Fibroblast of lung (primary cell): ENCODE measurements at regions not wholly inside any gene's neighbourhood (a gene's known extent, or its start where the extent isn't known, plus 50 kb on each side); places are given as distances from the start of the nearest gene placed in this dataset.

Experiments
- DNase-seq, 2 donors: peaks; one replicate each; pipeline versions ENCODE4 v3.0.0 to v3.0.0-alpha.2; 2010; ENCODE audit warnings: low read depth in 2 of 2
- H2AFZ ChIP-seq: 2 replicates; pipeline ENCODE4 v1.5.1; 2012; ENCODE audit warnings: low read length, control low read depth, inconsistent platforms
- H3K27ac ChIP-seq: 2 replicates; pipeline ENCODE4 v1.5.1; 2011; ENCODE audit warnings: low read length, control low read depth; ENCODE audit not compliant: insufficient read depth
- H3K27me3 ChIP-seq: 2 replicates; pipeline ENCODE4 v1.5.1; 2011; ENCODE audit warnings: mild to moderate bottlenecking, low read length; ENCODE audit not compliant: control insufficient read depth, insufficient read depth
- H3K36me3 ChIP-seq: 2 replicates; pipeline ENCODE4 v1.5.1; 2011; ENCODE audit warnings: low read length; ENCODE audit not compliant: control insufficient read depth, insufficient read depth
- H3K4me1 ChIP-seq: 2 replicates; pipeline ENCODE4 v1.5.1; 2011; ENCODE audit warnings: low read length; ENCODE audit not compliant: control insufficient read depth, insufficient read depth; ENCODE audit errors: extremely low read depth
- H3K4me2 ChIP-seq: 2 replicates; pipeline ENCODE4 v1.5.1; 2011; ENCODE audit warnings: low read length, control low read depth; ENCODE audit not compliant: insufficient read depth; ENCODE audit errors: extremely low read depth
- H3K4me3 ChIP-seq, 4 experiments: fragments of 200-600 bp in 1 of 4; sonication (generic) in 1 of 4; replicated peaks in 1 of 4; 2 replicates each; pipeline ENCODE4 v1.5.1; 2011 to 2016; ENCODE audit warnings: low read length in 4 of 4, low read depth in 3 of 4, mild to moderate bottlenecking in 3 of 4, control low read depth in 2 of 4, inconsistent platforms in 1 of 4, mixed read lengths in 1 of 4; ENCODE audit not compliant: insufficient read depth in 1 of 4; ENCODE audit errors: control extremely low read depth in 1 of 4
- H3K79me2 ChIP-seq: 2 replicates; pipeline ENCODE4 v1.5.1; 2012; ENCODE audit warnings: mild to moderate bottlenecking, low read length, inconsistent platforms; ENCODE audit not compliant: control insufficient read depth, insufficient read depth
- H3K9ac ChIP-seq: 2 replicates; pipeline ENCODE4 v1.5.1; 2011; ENCODE audit warnings: mild to moderate bottlenecking, low read length, control low read depth; ENCODE audit not compliant: insufficient read depth
- H3K9me3 ChIP-seq: 2 replicates; pipeline ENCODE4 v1.5.1; 2012; ENCODE audit warnings: low read depth, low read length; ENCODE audit not compliant: control insufficient read depth, insufficient read depth
- H4K20me1 ChIP-seq: 2 replicates; pipeline ENCODE4 v1.5.1; 2011; ENCODE audit warnings: low read length; ENCODE audit not compliant: control insufficient read depth, insufficient read depth; ENCODE audit errors: extremely low read depth
- EZH2 ChIP-seq: IDR thresholded peaks from 2 replicates; pipeline ENCODE4 v1.5.1; 2012; ENCODE audit warnings: low read length, control low read depth, mild to moderate bottlenecking; ENCODE audit errors: missing control alignments
- TF ChIP-seq, protein P1 (sequence below), 2 donors: IDR thresholded peaks in 1 of 2; conservative IDR thresholded peaks in 1 of 2; 1 replicate in 1 of 2; 2 replicates in 1 of 2; pipeline ENCODE4 v1.5.1; 2011 to 2012; ENCODE audit warnings: low read length in 2 of 2, control low read depth in 1 of 2, inconsistent platforms in 1 of 2, low read depth in 1 of 2, mild to moderate bottlenecking in 1 of 2

- Histone ChIP-seq H2AFZ (no peak overlapping the region), H3K27me3 (no peaks in the 10 kb centered on the region), H3K36me3 (no peaks in the 10 kb centered on the region), H3K4me1 (peaks cover 12% of the 10 kb centered on the region), H3K4me3 (no peak overlapping the region), H3K9ac (no peak overlapping the region), H3K4me2 (no peak overlapping the region), H4K20me1 (no peaks in the 10 kb centered on the region), H3K9me3 (no peaks in the 10 kb centered on the region), H3K27ac (no peak overlapping the region), H3K79me2 (no peaks in the 10 kb centered on the region)
- no peak for DNase-seq
- no peak for TF ChIP-seq EZH2
- TF ChIP-seq, protein P1, sequence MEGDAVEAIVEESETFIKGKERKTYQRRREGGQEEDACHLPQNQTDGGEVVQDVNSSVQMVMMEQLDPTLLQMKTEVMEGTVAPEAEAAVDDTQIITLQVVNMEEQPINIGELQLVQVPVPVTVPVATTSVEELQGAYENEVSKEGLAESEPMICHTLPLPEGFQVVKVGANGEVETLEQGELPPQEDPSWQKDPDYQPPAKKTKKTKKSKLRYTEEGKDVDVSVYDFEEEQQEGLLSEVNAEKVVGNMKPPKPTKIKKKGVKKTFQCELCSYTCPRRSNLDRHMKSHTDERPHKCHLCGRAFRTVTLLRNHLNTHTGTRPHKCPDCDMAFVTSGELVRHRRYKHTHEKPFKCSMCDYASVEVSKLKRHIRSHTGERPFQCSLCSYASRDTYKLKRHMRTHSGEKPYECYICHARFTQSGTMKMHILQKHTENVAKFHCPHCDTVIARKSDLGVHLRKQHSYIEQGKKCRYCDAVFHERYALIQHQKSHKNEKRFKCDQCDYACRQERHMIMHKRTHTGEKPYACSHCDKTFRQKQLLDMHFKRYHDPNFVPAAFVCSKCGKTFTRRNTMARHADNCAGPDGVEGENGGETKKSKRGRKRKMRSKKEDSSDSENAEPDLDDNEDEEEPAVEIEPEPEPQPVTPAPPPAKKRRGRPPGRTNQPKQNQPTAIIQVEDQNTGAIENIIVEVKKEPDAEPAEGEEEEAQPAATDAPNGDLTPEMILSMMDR (conservative IDR thresholded peaks at IDR 0.05 in 1 of 2, IDR thresholded peaks at IDR 0.05 in 1 of 2; ENCODE audit: low read depth in 1 of 2, low read length in 2 of 2): no peak
These were observed 100.5 kb downstream of the CYB561 start for GRCh38 chr17:63345611-63346010.

GRCh38 chr17:63347475-63347874 is 98.6 kb downstream of the CYB561 start:
- Histone ChIP-seq H3K79me2 (no peaks in the 10 kb centered on the region), H3K4me1 (peaks cover 12% of the 10 kb centered on the region), H2AFZ (no peak overlapping the region), H3K9ac (no peak overlapping the region), H3K9me3 (no peaks in the 10 kb centered on the region), H3K36me3 (no peaks in the 10 kb centered on the region), H4K20me1 (no peaks in the 10 kb centered on the region), H3K27me3 (no peaks in the 10 kb centered on the region), H3K27ac (no peak overlapping the region), H3K4me3 (no peak overlapping the region), H3K4me2 (no peak overlapping the region)
- no peak for DNase-seq
- TF ChIP-seq, protein P1 (conservative IDR thresholded peaks at IDR 0.05 in 1 of 2, IDR thresholded peaks at IDR 0.05 in 1 of 2; ENCODE audit: low read depth in 1 of 2, low read length in 2 of 2): no peak
- no peak for TF ChIP-seq EZH2

GRCh38 chr17:63349478-63350000 is 96.6 kb downstream of the CYB561 start:
- peak overlapping the region; percentile 49 for H3K27ac ChIP-seq

More at GRCh38 chr17:63349478-63350000, 96.6 kb downstream of the CYB561 start:
- H3K27me3 ChIP-seq: no peaks in the 10 kb centered on the region
- H3K79me2 ChIP-seq: no peaks in the 10 kb centered on the region
- H3K4me3 ChIP-seq: no peak overlapping the region
- no peaks in the 10 kb centered on the region for H3K36me3 ChIP-seq
- peaks cover 10% of the 10 kb centered on the region for H3K4me1 ChIP-seq
- H3K9ac ChIP-seq: no peak overlapping the region
- H2AFZ ChIP-seq: no peak overlapping the region
- H4K20me1 ChIP-seq: no peaks in the 10 kb centered on the region
- H3K4me2 ChIP-seq: no peak overlapping the region
- H3K9me3 ChIP-seq: no peaks in the 10 kb centered on the region
- DNase-seq: peak; percentile 67 to 89
- TF ChIP-seq, protein P1 (conservative IDR thresholded peaks at IDR 0.05 in 1 of 2, IDR thresholded peaks at IDR 0.05 in 1 of 2; ENCODE audit: low read depth in 1 of 2, low read length in 2 of 2): no peak
- TF ChIP-seq EZH2: no peak
